HuH-7.5 (cell line): ENCODE measurements at regions not wholly inside any gene's neighbourhood (a gene's known extent, or its start where the extent isn't known, plus 50 kb on each side); places are given as distances from the start of the nearest gene placed in this dataset.
"Not testable (repeated sequence)": the region's sequence is repeated elsewhere in the genome, so short reads cannot be mapped to it uniquely, and the experiment has no call there.

ENCODE experiments used
- DNase-seq: peaks from one replicate; pipeline ENCODE4 v3.0.0; 2011; ENCODE audit warnings: low spot score

GRCh38 chr9:41754822-41755221 lies 374.4 kb downstream of the CNTNAP3B start:
- not testable (repeated sequence) for DNase-seq

- not testable (repeated sequence) for DNase-seq
These were observed 374.8 kb downstream of the CNTNAP3B start for GRCh38 chr9:41754403-41754802.

GRCh38 chr9:41741897-41742296 lies 387.3 kb downstream of the CNTNAP3B start:
- DNase-seq, result not testable (repeated sequence)

- DNase-seq, result not testable (repeated sequence)
These were observed 388.1 kb downstream of the CNTNAP3B start for GRCh38 chr9:41741173-41741572.

- DNase-seq, result not testable (repeated sequence)
These were observed 390.5 kb downstream of the CNTNAP3B start for GRCh38 chr9:41738681-41739080.

GRCh38 chr9:41699190-41699589 lies 430.0 kb downstream of the CNTNAP3B start:
- not testable (repeated sequence) for DNase-seq

- not testable (repeated sequence) for DNase-seq
These were observed 432.1 kb downstream of the CNTNAP3B start for GRCh38 chr9:41697080-41697479.

GRCh38 chr9:41679312-41679711 lies 449.9 kb downstream of the CNTNAP3B start:
- DNase-seq, result not testable (repeated sequence)

GRCh38 chr9:41663497-41664036 lies 465.7 kb downstream of the CNTNAP3B start:
- DNase-seq, result not testable (repeated sequence)

- peak; percentile 2 for DNase-seq
These were observed 469.6 kb upstream of the ZNG1F start for GRCh38 chr9:41658706-41659105.

GRCh38 chr9:41658116-41658515 lies 469.0 kb upstream of the ZNG1F start:
- DNase-seq, result not testable (repeated sequence)

GRCh38 chr9:41657141-41657540 lies 468.0 kb upstream of the ZNG1F start:
- not testable (repeated sequence) for DNase-seq

- not testable (repeated sequence) for DNase-seq
These were observed 466.0 kb upstream of the ZNG1F start for GRCh38 chr9:41655071-41655554.

- DNase-seq, result not testable (repeated sequence)
These were observed 465.2 kb upstream of the ZNG1F start for GRCh38 chr9:41654349-41654748.

- DNase-seq, result not testable (repeated sequence)
These were observed 464.6 kb upstream of the ZNG1F start for GRCh38 chr9:41653560-41654340.

- not testable (repeated sequence) for DNase-seq
These were observed 463.7 kb upstream of the ZNG1F start for GRCh38 chr9:41652800-41653199.

- not testable (repeated sequence) for DNase-seq
These were observed 463.1 kb upstream of the ZNG1F start for GRCh38 chr9:41652100-41652713.

GRCh38 chr9:41650086-41650485 lies 461.0 kb upstream of the ZNG1F start:
- DNase-seq, result not testable (repeated sequence)

- not testable (repeated sequence) for DNase-seq
These were observed 459.4 kb upstream of the ZNG1F start for GRCh38 chr9:41648564-41648963.

GRCh38 chr9:41646246-41646645 lies 457.1 kb upstream of the ZNG1F start:
- DNase-seq, result not testable (repeated sequence)

- peak; percentile 1 for DNase-seq
These were observed 454.6 kb upstream of the ZNG1F start for GRCh38 chr9:41643571-41644279.

- not testable (repeated sequence) for DNase-seq
These were observed 444.6 kb upstream of the ZNG1F start for GRCh38 chr9:41633726-41634125.
